SU-DHL-6 (cell line): ENCODE measurements at regions not wholly inside any gene's neighbourhood (a gene's known extent, or its start where the extent isn't known, plus 50 kb on each side); places are given as distances from the start of the nearest gene placed in this dataset.

Source experiments
- H2AFZ ChIP-seq: fragments of 200-600 bp; sonication (generic); 2 replicates; pipeline ENCODE4 v1.6.1; 2014; ENCODE audit warnings: low read depth, mild to moderate bottlenecking, moderate library complexity, mixed read lengths, antibody characterized with exemption, low read length; ENCODE audit not compliant: severe bottlenecking
- H3F3A ChIP-seq: fragments of 200-600 bp; shearing (Covaris generic); 2 replicates; pipeline ENCODE4 v1.6.0; 2016; ENCODE audit warnings: antibody characterized with exemption, mild to moderate bottlenecking; ENCODE audit not compliant: insufficient read depth
- H3K27ac ChIP-seq: fragments of 200-600 bp; sonication (generic); 2 replicates; pipeline ENCODE4 v1.5.1; 2016; ENCODE audit warnings: low read depth, mild to moderate bottlenecking, low read length, moderate library complexity, mixed read lengths
- H3K27me3 ChIP-seq: fragments of 200-600 bp; sonication (generic), shearing (Covaris generic); 2 replicates; pipeline ENCODE4 v1.6.0; 2014; ENCODE audit warnings: mild to moderate bottlenecking, low read length
- H3K36me3 ChIP-seq: fragments of 200-600 bp; sonication (generic); 2 replicates; pipeline ENCODE4 v1.6.1; 2014; ENCODE audit warnings: mild to moderate bottlenecking, low read length, mixed read lengths
- H3K4me2 ChIP-seq: fragments of 300-600, 200-600 bp; shearing (Covaris generic), sonication (generic); 2 replicates; pipeline ENCODE4 v1.6.0; 2014; ENCODE audit warnings: low read length, low read depth, mild to moderate bottlenecking; ENCODE audit not compliant: poor library complexity, severe bottlenecking
- H3K4me3 ChIP-seq: fragments of 200-600 bp; sonication (generic); 2 replicates; pipeline ENCODE4 v1.5.1; 2014; ENCODE audit warnings: antibody characterized with exemption, low read length, mild to moderate bottlenecking, mixed read lengths; ENCODE audit not compliant: insufficient read depth, poor library complexity, severe bottlenecking
- H3K79me2 ChIP-seq: fragments of 200-600 bp; sonication (generic); 2 replicates; pipeline ENCODE4 v1.6.1; 2014; ENCODE audit warnings: mild to moderate bottlenecking, low read length, moderate library complexity; ENCODE audit not compliant: insufficient read depth
- H3K9ac ChIP-seq: fragments of 200-600 bp; sonication (generic); 2 replicates; pipeline ENCODE4 v1.7.0; 2014; ENCODE audit warnings: mild to moderate bottlenecking, low read length
- H3K9me2 ChIP-seq: fragments of 200-600 bp; sonication (generic); replicated peaks from 2 replicates; pipeline ENCODE4 v1.6.1; 2014; ENCODE audit warnings: low read length; ENCODE audit not compliant: insufficient read depth
- H3K9me3 ChIP-seq: fragments of 200-600 bp; sonication (generic); 2 replicates; pipeline ENCODE4 v1.6.1; 2014; ENCODE audit warnings: low read length, mixed read lengths; ENCODE audit not compliant: insufficient read depth
- H4K20me1 ChIP-seq: fragments of 200-600 bp; sonication (generic); 2 replicates; pipeline ENCODE4 v1.6.1; 2014; ENCODE audit warnings: low read depth, mild to moderate bottlenecking, antibody characterized with exemption, low read length, moderate library complexity, mixed read lengths
- EZH2phosphoT487 ChIP-seq: fragments of 200-600 bp; sonication (generic), shearing (Covaris generic); conservative IDR thresholded peaks from 2 replicates; pipeline ENCODE4 v1.6.1; 2018; ENCODE audit warnings: mild to moderate bottlenecking, antibody characterized with exemption, low read length, moderate library complexity, mixed read lengths
- TF ChIP-seq, protein P1 (sequence below): fragments of 200-600 bp; sonication (generic); IDR thresholded peaks from one replicate; pipeline ENCODE4 v1.5.1; 2017; ENCODE audit warnings: antibody characterized with exemption, mild to moderate bottlenecking, low read length, moderate library complexity; ENCODE audit not compliant: insufficient read depth, poor library complexity, severe bottlenecking

DNA sequence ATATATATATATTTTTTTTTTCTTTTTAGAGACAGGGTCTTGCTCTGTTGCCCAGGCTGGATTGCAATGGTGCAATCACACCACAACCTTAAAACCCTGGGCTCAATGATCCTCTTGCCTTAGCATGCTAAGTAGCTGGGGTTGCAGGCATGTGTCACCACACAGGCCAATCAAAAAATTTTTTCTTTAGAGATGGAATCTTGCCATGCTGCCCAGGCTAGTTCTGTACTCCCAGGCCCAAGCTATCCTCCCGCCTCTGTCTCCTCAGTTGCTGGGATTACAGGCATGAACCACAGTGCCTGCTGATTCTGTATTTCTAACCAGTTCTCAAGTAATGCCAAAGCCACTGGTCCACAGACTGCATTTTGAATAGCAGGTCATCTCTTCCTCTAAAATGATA lies 291.3 kb upstream of the ZPLD1 start:
- H3K9ac ChIP-seq, result no peak overlapping the region
- H3K79me2 ChIP-seq, result no peaks in the 10 kb centered on the region

GRCh38 chr3:102144063-102144462 lies 290.8 kb upstream of the ZPLD1 start:
- Histone ChIP-seq H3K27me3 (no peaks in the 10 kb centered on the region), H4K20me1 (no peaks in the 10 kb centered on the region), H3K9ac (no peak overlapping the region), H3K9me3 (no peaks in the 10 kb centered on the region), H3K27ac (no peak overlapping the region), H3K4me3 (no peak overlapping the region), H3K79me2 (no peaks in the 10 kb centered on the region), H3F3A (no peaks in the 10 kb centered on the region), H3K36me3 (no peaks in the 10 kb centered on the region), H2AFZ (no peak overlapping the region), H3K9me2 (no peaks in the 10 kb centered on the region), H3K4me2 (no peak overlapping the region)
- TF ChIP-seq, protein P1, sequence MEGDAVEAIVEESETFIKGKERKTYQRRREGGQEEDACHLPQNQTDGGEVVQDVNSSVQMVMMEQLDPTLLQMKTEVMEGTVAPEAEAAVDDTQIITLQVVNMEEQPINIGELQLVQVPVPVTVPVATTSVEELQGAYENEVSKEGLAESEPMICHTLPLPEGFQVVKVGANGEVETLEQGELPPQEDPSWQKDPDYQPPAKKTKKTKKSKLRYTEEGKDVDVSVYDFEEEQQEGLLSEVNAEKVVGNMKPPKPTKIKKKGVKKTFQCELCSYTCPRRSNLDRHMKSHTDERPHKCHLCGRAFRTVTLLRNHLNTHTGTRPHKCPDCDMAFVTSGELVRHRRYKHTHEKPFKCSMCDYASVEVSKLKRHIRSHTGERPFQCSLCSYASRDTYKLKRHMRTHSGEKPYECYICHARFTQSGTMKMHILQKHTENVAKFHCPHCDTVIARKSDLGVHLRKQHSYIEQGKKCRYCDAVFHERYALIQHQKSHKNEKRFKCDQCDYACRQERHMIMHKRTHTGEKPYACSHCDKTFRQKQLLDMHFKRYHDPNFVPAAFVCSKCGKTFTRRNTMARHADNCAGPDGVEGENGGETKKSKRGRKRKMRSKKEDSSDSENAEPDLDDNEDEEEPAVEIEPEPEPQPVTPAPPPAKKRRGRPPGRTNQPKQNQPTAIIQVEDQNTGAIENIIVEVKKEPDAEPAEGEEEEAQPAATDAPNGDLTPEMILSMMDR, result no peak
- no peak for TF ChIP-seq EZH2phosphoT487

More for the DNA sequence above, 291.3 kb upstream of the ZPLD1 start:
- H4K20me1 ChIP-seq, result no peaks in the 10 kb centered on the region
- H3K27me3 ChIP-seq, result no peaks in the 10 kb centered on the region
- H2AFZ ChIP-seq, result no peak overlapping the region
- H3K9me3 ChIP-seq, result no peaks in the 10 kb centered on the region
- H3F3A ChIP-seq, result no peaks in the 10 kb centered on the region
- no peak overlapping the region for H3K4me2 ChIP-seq
- H3K9me2 ChIP-seq, result no peaks in the 10 kb centered on the region
- no peak for TF ChIP-seq EZH2phosphoT487
- TF ChIP-seq, protein P1, result no peak
- no peaks in the 10 kb centered on the region for H3K36me3 ChIP-seq
- no peak overlapping the region for H3K4me3 ChIP-seq
- H3K27ac ChIP-seq, result no peak overlapping the region

DNA sequence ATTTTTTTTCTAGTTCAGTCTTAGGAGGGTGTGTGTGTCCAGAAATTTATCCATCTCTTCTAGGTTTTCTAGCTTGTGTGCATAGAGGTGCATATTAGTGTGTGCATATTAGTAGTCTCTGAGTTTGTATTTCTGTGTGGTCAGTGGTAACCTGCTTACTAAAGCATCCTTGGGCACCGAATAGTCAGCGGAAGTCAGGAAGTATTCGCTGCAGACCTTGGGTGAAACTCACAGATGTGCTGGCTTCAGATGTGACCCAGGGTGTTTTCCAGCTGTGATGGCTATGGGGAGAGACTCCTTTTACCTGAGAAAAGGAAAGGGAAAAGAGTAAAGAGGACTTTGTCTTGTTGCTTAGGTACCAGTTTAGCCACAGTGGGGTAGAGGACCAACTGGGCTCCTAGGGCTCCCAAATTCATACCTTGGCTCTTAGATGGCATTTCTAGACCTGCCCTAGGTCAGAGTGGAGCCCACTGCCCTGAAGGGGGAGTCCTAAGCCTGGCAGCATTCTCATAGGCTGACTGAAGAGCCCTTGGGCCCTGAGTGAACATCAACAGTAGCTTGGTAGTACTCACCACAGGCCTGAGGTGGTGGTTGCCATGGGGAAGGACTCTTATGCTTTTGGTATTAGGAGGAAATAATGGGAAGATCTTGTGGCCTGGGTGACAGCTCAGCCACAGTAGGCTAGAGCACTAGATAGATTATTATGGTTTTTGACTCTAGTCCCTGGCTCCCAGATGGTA lies 286.0 kb upstream of the ZPLD1 start:
- Histone ChIP-seq H3K4me3 (no peak overlapping the region), H3K9me2 (no peaks in the 10 kb centered on the region), H3K9ac (no peak overlapping the region), H3K36me3 (no peaks in the 10 kb centered on the region), H3K79me2 (no peaks in the 10 kb centered on the region), H3K4me2 (no peak overlapping the region), H3F3A (no peaks in the 10 kb centered on the region), H3K9me3 (peaks cover 14% of the 10 kb centered on the region; the same call in 1 of the 2 replicates), H3K27ac (no peak overlapping the region), H3K27me3 (no peaks in the 10 kb centered on the region), H4K20me1 (no peaks in the 10 kb centered on the region), H2AFZ (no peak overlapping the region)
- no peak for TF ChIP-seq EZH2phosphoT487
- TF ChIP-seq, protein P1, result no peak
